Naive thymus-derived CD4-positive, alpha-beta T cell (primary cell): ENCODE measurements at regions not wholly inside any gene's neighbourhood (a gene's known extent, or its start where the extent isn't known, plus 50 kb on each side); places are given as distances from the start of the nearest gene placed in this dataset.

Experiments
- ATAC-seq: fragments of 150-1000 bp; cut with Tn5 transposase; 2 replicates; pipeline ENCODE4 v1.10.0; 2021; ENCODE audit warnings: mild to moderate bottlenecking, moderate library complexity
- CTCF ChIA-PET: fragments of 350-600 bp; sonication (Branson Sonifier 250); formaldehyde crosslinking; loops from one replicate; lab custom pipeline; 2021; ENCODE audit warnings: antibody characterized with exemption; lab: Charles Lee
- POLR2A ChIA-PET: fragments of 350-600 bp; sonication (Branson Sonifier 250); formaldehyde crosslinking; loops from one replicate; lab custom pipeline; 2021; ENCODE audit warnings: antibody characterized with exemption, inconsistent platforms; lab: Charles Lee
- DNase-seq, 9 donors: peaks; one replicate each; pipeline versions ENCODE4 v3.0.0 to v3.0.0-alpha.2; 2020 to 2022; ENCODE audit warnings: mixed read lengths in 1 of 9
- H3K27ac ChIP-seq: one replicate; pipeline ENCODE4 v1.7.0; 2013; ENCODE audit warnings: mild to moderate bottlenecking, low read depth, low read length, moderate library complexity
- H3K27me3 ChIP-seq, 2 donors: one replicate each; pipeline ENCODE4 v1.7.0; 2013; ENCODE audit warnings: low read length in 2 of 2, mild to moderate bottlenecking in 2 of 2, moderate library complexity in 2 of 2; ENCODE audit not compliant: control insufficient read depth in 2 of 2, insufficient read depth in 2 of 2
- H3K36me3 ChIP-seq, 3 experiments: 1 replicate in 2 of 3; 2 replicates in 1 of 3; pipeline ENCODE4 v1.7.0; 2013; ENCODE audit warnings: low read length in 3 of 3, mild to moderate bottlenecking in 3 of 3, moderate library complexity in 1 of 3; ENCODE audit not compliant: insufficient read depth in 3 of 3, control insufficient read depth in 2 of 3
- H3K4me1 ChIP-seq, 2 donors: one replicate each; pipeline ENCODE4 v1.7.0; 2013; ENCODE audit warnings: low read length in 2 of 2, mild to moderate bottlenecking in 2 of 2, moderate library complexity in 1 of 2; ENCODE audit not compliant: control insufficient read depth in 2 of 2, insufficient read depth in 2 of 2
- H3K4me3 ChIP-seq: 2 replicates; pipeline ENCODE4 v1.7.0; 2013; ENCODE audit warnings: mild to moderate bottlenecking, low read length
- H3K9me3 ChIP-seq, 3 experiments: 1 replicate in 2 of 3; 2 replicates in 1 of 3; pipeline ENCODE4 v1.7.0; 2013; ENCODE audit warnings: low read length in 3 of 3; ENCODE audit not compliant: control insufficient read depth in 2 of 3
- H3K27ac Mint-ChIP-seq, 9 donors: one replicate each; pipeline ENCODE4 v1.8.0; 2020 to 2022; ENCODE audit warnings: mixed read lengths in 9 of 9, mild to moderate bottlenecking in 8 of 9, moderate library complexity in 5 of 9, inconsistent platforms in 2 of 9
- H3K27me3 Mint-ChIP-seq, 5 donors: one replicate each; pipeline ENCODE4 v1.8.0; 2021 to 2022; ENCODE audit warnings: mixed read lengths in 5 of 5, mild to moderate bottlenecking in 1 of 5
- H3K36me3 Mint-ChIP-seq, 5 donors: one replicate each; pipeline ENCODE4 v1.8.0; 2020 to 2022; ENCODE audit warnings: mixed read lengths in 5 of 5, mild to moderate bottlenecking in 3 of 5, inconsistent platforms in 1 of 5
- H3K4me1 Mint-ChIP-seq, 7 donors: one replicate each; pipeline ENCODE4 v1.8.0; 2020 to 2022; ENCODE audit warnings: mixed read lengths in 7 of 7, mild to moderate bottlenecking in 3 of 7, inconsistent platforms in 1 of 7
- H3K4me3 Mint-ChIP-seq, 10 donors: one replicate each; pipeline ENCODE4 v1.8.0; 2020 to 2022; ENCODE audit warnings: mild to moderate bottlenecking in 10 of 10, mixed read lengths in 10 of 10, moderate library complexity in 6 of 10, inconsistent platforms in 2 of 10
- H3K9me3 Mint-ChIP-seq, 11 donors: one replicate each; pipeline ENCODE4 v1.8.0; 2020 to 2022; ENCODE audit warnings: mixed read lengths in 11 of 11, mild to moderate bottlenecking in 4 of 11, inconsistent platforms in 1 of 11, moderate library complexity in 1 of 11
- intact Hi-C, 2 donors: fragments of 100-400 bp; cut with micrococcal nuclease; formaldehyde crosslinking; loops; one replicate each; pipeline ENCODE4 v1.15.1; 2023

- no peak overlapping the region for H3K4me3 Mint-ChIP-seq
- H3K4me1 ChIP-seq: no peaks in the 10 kb centered on the region
Measured at GRCh38 chr5:85205430-85205829, 820.8 kb upstream of the EDIL3 start.

GRCh38 chr5:85225388-85225787 lies 840.7 kb upstream of the EDIL3 start:
- CTCF ChIA-PET: no interaction called here
- Mint-ChIP-seq H3K27ac (no peak overlapping the region), H3K36me3 (no peaks in the 10 kb centered on the region), H3K9me3 (peaks cover 0 to 31% (median 2%) of the 10 kb centered on the region in 11 donors), H3K4me3 (no peak overlapping the region), H3K4me1 (no peaks in the 10 kb centered on the region), H3K27me3 (no peaks in the 10 kb centered on the region)
- DNase-seq (no peak), ATAC-seq (no peak)
- Histone ChIP-seq H3K27me3 (no peaks in the 10 kb centered on the region), H3K27ac (no peak overlapping the region), H3K4me1 (no peaks in the 10 kb centered on the region), H3K36me3 (no peaks in the 10 kb centered on the region), H3K4me3 (no peak overlapping the region), H3K9me3 (no peaks in the 10 kb centered on the region)
- POLR2A ChIA-PET: no interaction called here
- intact Hi-C loops: no loop called here

More at GRCh38 chr5:85205430-85205829, 820.8 kb upstream of the EDIL3 start:
- H3K27me3 ChIP-seq: no peaks in the 10 kb centered on the region
- ChIA-PET CTCF (no interaction called here), POLR2A (no interaction called here)
- DNase-seq (no peak), ATAC-seq (no peak)
- Mint-ChIP-seq H3K27ac (no peak overlapping the region), H3K27me3 (no peaks in the 10 kb centered on the region), H3K4me1 (peaks cover 0 to 2% (median 0%) of the 10 kb centered on the region in 7 donors), H3K36me3 (peaks cover 0 to 4% (median 0%) of the 10 kb centered on the region in 5 donors), H3K9me3 (peaks cover 0 to 11% (median 2%) of the 10 kb centered on the region in 11 donors)
- no peaks in the 10 kb centered on the region for H3K9me3 ChIP-seq
- H3K4me3 ChIP-seq: no peak overlapping the region
- H3K36me3 ChIP-seq: no peaks in the 10 kb centered on the region
- no peak overlapping the region for H3K27ac ChIP-seq
- intact Hi-C loops: no loop called here

- Histone ChIP-seq H3K27ac (no peak overlapping the region), H3K4me3 (no peak overlapping the region), H3K36me3 (no peaks in the 10 kb centered on the region), H3K4me1 (no peaks in the 10 kb centered on the region), H3K27me3 (no peaks in the 10 kb centered on the region), H3K9me3 (no peaks in the 10 kb centered on the region)
- ChIA-PET CTCF (no interaction called here), POLR2A (no interaction called here)
- intact Hi-C loops: no loop called here
- ATAC-seq (no peak), DNase-seq (no peak)
- H3K9me3 Mint-ChIP-seq: peaks cover 0 to 22% (median 10%) of the 10 kb centered on the region in 11 donors
- H3K4me1 Mint-ChIP-seq: no peaks in the 10 kb centered on the region
- H3K36me3 Mint-ChIP-seq: peaks cover 0 to 4% (median 0%) of the 10 kb centered on the region in 5 donors
- H3K27me3 Mint-ChIP-seq: no peaks in the 10 kb centered on the region
- H3K27ac Mint-ChIP-seq: no peak overlapping the region
- H3K4me3 Mint-ChIP-seq: no peak overlapping the region
Measured at GRCh38 chr5:85249204-85249603, 864.5 kb upstream of the EDIL3 start.

- intact Hi-C loops: no loop called here
- H3K36me3 Mint-ChIP-seq: no peaks in the 10 kb centered on the region
- H3K9me3 Mint-ChIP-seq: peaks cover 0 to 4% (median 0%) of the 10 kb centered on the region in 11 donors
- H3K27me3 Mint-ChIP-seq: no peaks in the 10 kb centered on the region
- H3K27ac Mint-ChIP-seq: no peak overlapping the region
- no peak for ATAC-seq
- H3K27me3 ChIP-seq: no peaks in the 10 kb centered on the region
- DNase-seq: no peak
- no peak overlapping the region for H3K4me3 ChIP-seq
- POLR2A ChIA-PET: no interaction called here
- no peaks in the 10 kb centered on the region for H3K4me1 ChIP-seq
- no peak overlapping the region for H3K27ac ChIP-seq
- H3K4me3 Mint-ChIP-seq: no peak overlapping the region
- no peaks in the 10 kb centered on the region for H3K36me3 ChIP-seq
- CTCF ChIA-PET: no interaction called here
- no peaks in the 10 kb centered on the region for H3K9me3 ChIP-seq
- H3K4me1 Mint-ChIP-seq: no peaks in the 10 kb centered on the region
Measured at GRCh38 chr5:85263125-85263524, 878.4 kb upstream of the EDIL3 start.

GRCh38 chr5:85266692-85267091 lies 882.0 kb upstream of the EDIL3 start:
- CTCF ChIA-PET: no interaction called here
- no peaks in the 10 kb centered on the region for H3K9me3 ChIP-seq
- no peaks in the 10 kb centered on the region for H3K27me3 ChIP-seq
- Mint-ChIP-seq H3K27ac (no peak overlapping the region), H3K27me3 (no peaks in the 10 kb centered on the region), H3K36me3 (no peaks in the 10 kb centered on the region), H3K9me3 (peaks cover 0 to 13% (median 1%) of the 10 kb centered on the region in 11 donors), H3K4me1 (no peaks in the 10 kb centered on the region), H3K4me3 (no peak overlapping the region)
- no peak overlapping the region for H3K27ac ChIP-seq
- H3K4me3 ChIP-seq: no peak overlapping the region
- H3K36me3 ChIP-seq: no peaks in the 10 kb centered on the region
- ATAC-seq (no peak), DNase-seq (no peak)
- H3K4me1 ChIP-seq: no peaks in the 10 kb centered on the region
- intact Hi-C loops: no loop called here
- POLR2A ChIA-PET: no interaction called here

GRCh38 chr5:85268194-85268593 lies 883.5 kb upstream of the EDIL3 start:
- Histone ChIP-seq H3K27ac (no peak overlapping the region), H3K27me3 (no peaks in the 10 kb centered on the region), H3K36me3 (no peaks in the 10 kb centered on the region), H3K9me3 (no peaks in the 10 kb centered on the region), H3K4me3 (no peak overlapping the region), H3K4me1 (no peaks in the 10 kb centered on the region)
- peaks cover 0 to 13% (median 1%) of the 10 kb centered on the region in 11 donors for H3K9me3 Mint-ChIP-seq
- no peaks in the 10 kb centered on the region for H3K36me3 Mint-ChIP-seq
- intact Hi-C loops: no loop called here
- H3K27ac Mint-ChIP-seq: no peak overlapping the region
- H3K27me3 Mint-ChIP-seq: no peaks in the 10 kb centered on the region
- ChIA-PET POLR2A (no interaction called here), CTCF (no interaction called here)
- H3K4me1 Mint-ChIP-seq: no peaks in the 10 kb centered on the region
- DNase-seq: no peak
- ATAC-seq: no peak
- H3K4me3 Mint-ChIP-seq: no peak overlapping the region

- H3K4me3 Mint-ChIP-seq: no peak overlapping the region
Measured at GRCh38 chr5:85278193-85278592, 893.5 kb upstream of the EDIL3 start.

More at GRCh38 chr5:85278193-85278592, 893.5 kb upstream of the EDIL3 start:
- no peaks in the 10 kb centered on the region for H3K27me3 Mint-ChIP-seq
- intact Hi-C loops: no loop called here
- Histone ChIP-seq H3K36me3 (no peaks in the 10 kb centered on the region), H3K4me1 (no peaks in the 10 kb centered on the region), H3K27me3 (no peaks in the 10 kb centered on the region), H3K4me3 (no peak overlapping the region), H3K9me3 (no peaks in the 10 kb centered on the region), H3K27ac (no peak overlapping the region)
- ATAC-seq: no peak
- H3K36me3 Mint-ChIP-seq: no peaks in the 10 kb centered on the region
- H3K4me1 Mint-ChIP-seq: peaks cover 0 to 5% (median 0%) of the 10 kb centered on the region in 7 donors
- ChIA-PET CTCF (no interaction called here), POLR2A (no interaction called here)
- peaks cover 0 to 8% (median 3%) of the 10 kb centered on the region in 11 donors for H3K9me3 Mint-ChIP-seq
- no peak overlapping the region for H3K27ac Mint-ChIP-seq
- DNase-seq: no peak
